Renal cortex interstitium (tissue), 11 donors: ENCODE measurements at regions not wholly inside any gene's neighbourhood (a gene's known extent, or its start where the extent isn't known, plus 50 kb on each side); places are given as distances from the start of the nearest gene placed in this dataset.

Source experiments
- DNase-seq, 11 donors: peaks; one replicate each; pipeline ENCODE4 v3.0.0-alpha.2; 2013; ENCODE audit warnings: low read depth in 9 of 11, low spot score in 4 of 11; ENCODE audit errors: extremely low read depth in 1 of 11

- DNase-seq, result no peak
Measured at GRCh38 chr20:59425572-59425971, 125.2 kb downstream of the EDN3 start.

- DNase-seq, result no peak
Measured at GRCh38 chr20:59428006-59428405, 127.6 kb downstream of the EDN3 start.

- DNase-seq, result no peak
Measured at GRCh38 chr20:59428441-59429205, 128.2 kb downstream of the EDN3 start.

DNA sequence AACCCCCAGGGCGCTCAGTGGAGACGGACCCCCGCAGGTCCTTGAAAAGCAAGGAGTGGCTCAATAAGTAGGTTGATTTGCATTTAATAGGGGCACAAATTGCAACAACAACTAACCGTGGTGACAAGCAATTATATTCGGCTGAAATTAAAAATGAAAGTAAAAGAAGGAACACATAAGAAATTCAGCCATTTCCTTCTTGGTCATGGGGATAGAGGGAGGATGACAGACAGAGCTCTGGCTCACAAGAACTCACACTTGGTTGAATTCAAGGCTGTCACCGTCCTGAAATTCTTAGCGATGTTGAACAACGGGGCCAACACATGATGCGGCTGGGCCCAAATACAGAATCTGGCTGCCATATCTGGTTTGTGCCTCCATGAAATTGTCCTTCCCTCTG, 129.0 kb downstream of the EDN3 start:
- DNase-seq, result no peak

DNA sequence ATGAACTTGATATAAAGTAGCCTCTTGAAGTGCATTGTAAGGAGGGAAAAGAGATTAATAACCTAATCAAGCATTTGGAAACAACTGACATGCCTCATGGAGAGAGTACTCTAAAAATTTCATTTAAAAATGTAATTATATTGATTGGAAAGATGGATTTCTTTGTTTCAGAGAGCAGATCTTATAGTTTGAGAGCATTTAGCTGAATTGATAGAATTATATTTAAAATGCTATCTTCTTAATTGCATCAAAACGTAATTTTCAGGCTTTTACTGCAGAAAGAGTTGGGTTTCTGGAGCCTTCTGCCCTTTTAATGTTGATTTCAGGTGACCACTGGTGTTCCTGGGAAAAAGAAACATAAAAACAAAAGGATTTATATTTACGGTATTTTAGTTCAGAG, 130.6 kb downstream of the EDN3 start:
- DNase-seq, result no peak

- DNase-seq, result no peak
Measured at GRCh38 chr20:59434960-59435359, 134.5 kb downstream of the EDN3 start.

DNA sequence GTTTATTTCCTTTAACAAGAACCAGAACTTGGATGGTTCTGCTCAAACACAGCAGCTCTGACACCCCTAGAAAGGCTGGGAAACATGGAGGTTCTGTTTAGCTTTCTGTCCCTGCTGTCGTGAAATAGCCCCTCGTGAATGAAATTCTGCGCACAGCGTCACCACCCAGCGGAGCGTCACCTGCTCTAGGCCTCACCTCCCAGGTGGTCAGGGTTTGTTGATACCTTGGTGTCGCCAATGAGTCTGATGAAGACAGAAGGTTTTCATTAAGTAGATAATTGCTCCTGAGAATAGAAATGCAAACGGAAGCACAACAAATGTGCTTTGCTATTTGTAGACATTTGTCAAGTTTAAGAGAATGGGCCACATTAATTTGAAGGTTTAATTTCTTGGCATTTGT, 135.1 kb downstream of the EDN3 start:
- DNase-seq, result no peak

DNA sequence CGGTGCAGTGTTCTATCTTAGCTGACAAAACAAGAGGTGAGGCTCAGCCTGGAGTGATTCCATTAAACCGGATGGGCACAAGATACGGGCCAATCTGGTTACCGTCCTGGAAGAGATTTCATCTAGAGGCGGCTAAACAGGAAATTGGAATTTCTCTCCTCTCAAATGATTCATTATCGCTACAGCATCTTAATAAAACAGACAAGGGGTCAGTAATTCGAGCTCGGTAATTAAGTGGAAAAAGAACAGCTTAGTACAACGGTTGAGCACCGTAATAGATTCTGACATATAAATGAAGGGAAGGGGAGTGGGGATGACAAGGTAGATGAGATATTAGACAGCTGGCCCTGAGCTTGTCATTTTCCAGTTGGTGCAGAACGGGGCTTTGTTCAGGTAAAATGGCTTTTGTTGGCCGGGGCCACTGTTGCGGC, 137.2 kb downstream of the EDN3 start:
- DNase-seq, result peak in 1 of 11 donors; percentile 7

- no peak for DNase-seq
Measured at GRCh38 chr20:59438201-59438600, 137.8 kb downstream of the EDN3 start.

DNA sequence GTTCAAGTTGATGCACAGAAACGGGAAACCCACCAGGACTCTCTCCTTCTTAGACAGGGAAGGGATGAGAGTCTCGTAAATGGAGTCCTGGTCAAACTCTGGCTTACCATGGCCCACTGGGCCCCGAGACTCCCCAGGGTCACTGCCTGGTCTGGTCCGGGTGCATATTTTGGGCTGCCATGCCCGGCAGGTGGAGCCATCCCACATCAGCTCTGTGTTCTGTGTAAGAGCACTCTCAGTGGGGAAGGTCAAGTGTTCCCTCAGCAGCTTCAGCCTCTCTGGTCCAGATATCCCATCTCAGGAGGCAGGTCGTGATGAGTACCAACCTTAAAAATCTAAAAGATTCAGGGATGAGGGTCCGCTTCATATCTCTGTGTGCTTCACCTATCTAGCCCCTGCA, 138.8 kb downstream of the EDN3 start:
- DNase-seq, result no peak

GRCh38 chr20:59441306-59441705, 140.9 kb downstream of the EDN3 start:
- DNase-seq, result no peak

GRCh38 chr20:59441860-59442810, 141.7 kb downstream of the EDN3 start:
- peak in 3 of 11 donors; percentile 12 to 35 (median 19) for DNase-seq

DNA sequence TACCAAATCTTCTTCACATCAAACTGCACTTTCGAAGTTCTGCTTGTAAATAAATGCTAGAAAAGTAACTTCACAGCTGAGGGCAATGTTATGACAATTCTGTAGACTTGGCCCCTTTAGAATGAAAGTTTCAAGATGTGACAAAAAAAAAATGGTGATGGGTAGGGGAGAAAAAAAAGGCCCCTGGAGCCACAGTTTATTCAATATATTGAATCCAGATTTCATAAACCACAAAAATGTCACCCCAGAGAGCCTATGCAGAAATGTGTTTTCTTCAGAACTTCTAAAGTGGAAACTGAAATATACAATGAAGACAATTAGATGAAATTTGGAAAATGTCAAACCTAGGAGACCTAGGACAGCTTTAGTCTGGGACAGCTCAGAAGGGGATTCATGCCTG, 143.1 kb downstream of the EDN3 start:
- DNase-seq, result no peak

- DNase-seq, result no peak
Measured at GRCh38 chr20:59446376-59446775, 146.0 kb downstream of the EDN3 start.

- DNase-seq, result no peak
Measured at GRCh38 chr20:59448196-59448595, 147.8 kb downstream of the EDN3 start.

- DNase-seq, result no peak
Measured at GRCh38 chr20:59448851-59449444, 148.5 kb downstream of the EDN3 start.

GRCh38 chr20:59451066-59451630, 150.7 kb downstream of the EDN3 start:
- no peak for DNase-seq

DNA sequence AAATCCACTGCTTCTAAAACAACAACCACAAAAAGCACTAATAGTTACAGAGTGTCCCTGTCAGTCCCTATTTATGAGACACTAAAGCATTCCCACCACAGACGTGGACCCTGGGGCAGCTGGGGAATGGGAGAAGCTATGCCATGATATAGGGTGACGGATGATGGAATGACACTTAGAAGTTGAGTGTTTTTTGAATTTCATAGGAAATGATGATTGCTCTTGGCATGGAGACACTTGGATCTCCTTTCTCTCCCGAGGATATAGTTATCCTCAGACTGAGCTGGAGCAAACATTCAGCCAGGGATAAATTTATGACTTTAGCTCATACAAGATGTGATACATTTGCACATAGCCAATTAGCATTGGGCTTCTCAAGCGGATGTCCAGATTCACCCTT, 151.2 kb downstream of the EDN3 start:
- DNase-seq, result no peak

DNA sequence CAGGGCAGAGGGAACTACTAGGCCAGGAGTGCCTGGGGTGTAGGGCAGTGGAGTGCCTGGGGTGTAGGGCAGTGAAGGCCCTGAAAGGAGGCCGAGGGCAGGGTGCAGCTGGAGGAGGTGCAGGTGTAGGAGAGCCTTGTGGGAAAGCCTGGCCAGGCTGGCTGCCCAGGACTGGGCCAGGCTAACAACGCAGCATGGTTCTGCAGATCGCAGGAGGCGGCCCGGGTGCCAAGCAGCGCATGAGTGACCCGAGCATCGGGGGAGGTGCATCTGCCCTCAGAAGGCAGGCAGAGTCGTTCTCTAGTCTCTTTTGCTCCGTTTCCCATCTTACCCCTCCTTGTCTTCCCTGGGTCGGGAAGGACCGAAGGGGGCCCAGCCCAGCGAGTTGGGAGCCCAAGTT, 151.5 kb upstream of the PHACTR3 start:
- no peak for DNase-seq
